Astrocyte (in vitro differentiated cells and primary cell): ENCODE measurements at regions not wholly inside any gene's neighbourhood (a gene's known extent, or its start where the extent isn't known, plus 50 kb on each side); places are given as distances from the start of the nearest gene placed in this dataset.
"Not testable (repeated sequence)": the region's sequence is repeated elsewhere in the genome, so short reads cannot be mapped to it uniquely, and the experiment has no call there.

Experiments
- DNase-seq: peaks from one replicate; pipeline ENCODE4 v3.0.0-alpha.2; 2010; ENCODE audit warnings: low read depth
- FAIRE-seq: peaks from 2 replicates; lab custom pipeline; 2011; peaks lifted over from hg19 to GRCh38; lab: Jason Lieb, UNC
- H2AFZ ChIP-seq: 2 replicates; pipeline ENCODE4 v1.6.0; 2012; ENCODE audit warnings: low read depth, low read length, inconsistent platforms
- H3K27ac ChIP-seq: 2 replicates; pipeline ENCODE4 v1.5.1; 2011; ENCODE audit warnings: low read depth, low read length, inconsistent platforms
- H3K27me3 ChIP-seq: 2 replicates; pipeline ENCODE4 v1.6.0; 2011; ENCODE audit warnings: low read length, inconsistent platforms; ENCODE audit not compliant: insufficient read depth
- H3K36me3 ChIP-seq: 2 replicates; pipeline ENCODE4 v1.5.1; 2011; ENCODE audit warnings: low read length, inconsistent platforms; ENCODE audit not compliant: insufficient read depth
- H3K4me1 ChIP-seq: 2 replicates; pipeline ENCODE4 v1.5.1; 2011; ENCODE audit warnings: low read length, inconsistent platforms; ENCODE audit not compliant: insufficient read depth
- H3K4me2 ChIP-seq: 2 replicates; pipeline ENCODE4 v1.6.0; 2012; ENCODE audit warnings: low read length, inconsistent platforms
- H3K4me3 ChIP-seq: 2 replicates; pipeline ENCODE4 v1.5.1; 2011; ENCODE audit warnings: low read depth, mild to moderate bottlenecking, low read length, inconsistent platforms; ENCODE audit not compliant: insufficient read depth
- H3K79me2 ChIP-seq: 2 replicates; pipeline ENCODE4 v1.6.0; 2012; ENCODE audit warnings: mild to moderate bottlenecking, low read length, inconsistent platforms; ENCODE audit not compliant: insufficient read depth
- H3K9ac ChIP-seq: 2 replicates; pipeline ENCODE4 v1.6.0; 2012; ENCODE audit warnings: mild to moderate bottlenecking, low read length, inconsistent platforms
- H3K9me3 ChIP-seq: 2 replicates; pipeline ENCODE4 v1.5.1; 2012; ENCODE audit warnings: low read depth, mild to moderate bottlenecking, low read length, inconsistent platforms; ENCODE audit not compliant: insufficient read depth
- H4K20me1 ChIP-seq: 2 replicates; pipeline ENCODE4 v1.6.0; 2012; ENCODE audit warnings: low read length, inconsistent platforms; ENCODE audit not compliant: insufficient read depth
- H3K27ac Mint-ChIP-seq: one replicate; pipeline ENCODE4 v1.8.0; 2021; ENCODE audit warnings: mild to moderate bottlenecking, mixed read lengths; ENCODE audit not compliant: unreplicated experiment
- H3K27me3 Mint-ChIP-seq: one replicate; pipeline ENCODE4 v1.8.0; 2021; ENCODE audit warnings: low read depth, mixed read lengths; ENCODE audit not compliant: unreplicated experiment
- H3K36me3 Mint-ChIP-seq: one replicate; pipeline ENCODE4 v1.8.0; 2021; ENCODE audit warnings: low read depth, mixed read lengths; ENCODE audit not compliant: unreplicated experiment
- H3K4me1 Mint-ChIP-seq: one replicate; pipeline ENCODE4 v1.8.0; 2021; ENCODE audit warnings: low read depth, mixed read lengths; ENCODE audit not compliant: unreplicated experiment
- H3K4me3 Mint-ChIP-seq: one replicate; pipeline ENCODE4 v1.8.0; 2021; ENCODE audit warnings: mild to moderate bottlenecking, moderate library complexity, mixed read lengths; ENCODE audit not compliant: unreplicated experiment
- H3K9me3 Mint-ChIP-seq: one replicate; pipeline ENCODE4 v1.8.0; 2021; ENCODE audit warnings: mild to moderate bottlenecking, mixed read lengths; ENCODE audit not compliant: unreplicated experiment
- EZH2 ChIP-seq: IDR thresholded peaks from 2 replicates; pipeline ENCODE4 v1.6.1; 2012; ENCODE audit warnings: mild to moderate bottlenecking, low read length, inconsistent platforms; ENCODE audit not compliant: insufficient read depth
- TF ChIP-seq, protein P1 (sequence below): IDR thresholded peaks from 2 replicates; pipeline ENCODE4 v1.5.1; 2011; ENCODE audit warnings: low read depth, mild to moderate bottlenecking, inconsistent platforms, low read length, moderate library complexity; ENCODE audit not compliant: insufficient read depth

DNA sequence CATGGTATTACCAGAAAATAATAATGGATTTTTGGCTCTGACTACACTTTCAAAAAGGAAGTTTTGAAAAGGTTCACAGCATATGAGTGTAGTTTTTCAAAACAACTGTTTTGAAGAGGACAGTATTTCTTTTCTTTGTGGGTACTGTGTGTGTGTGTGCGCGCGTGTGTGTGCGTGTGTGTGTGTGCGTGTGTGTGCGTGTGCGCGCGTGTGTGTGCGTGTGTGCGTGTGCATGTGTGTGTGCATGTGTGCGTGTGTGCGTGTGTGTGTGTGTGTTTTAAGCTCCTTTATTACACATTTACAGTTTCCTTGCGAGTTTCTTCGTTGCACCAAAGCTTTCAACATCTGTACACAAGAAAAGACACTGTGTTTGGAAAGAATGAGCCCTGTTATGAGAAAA is 755.4 kb downstream of the SH3BGRL start:
- Mint-ChIP-seq H3K36me3 (no peaks in the 10 kb centered on the region), H3K4me1 (no peaks in the 10 kb centered on the region), H3K9me3 (no peaks in the 10 kb centered on the region), H3K4me3 (no peak overlapping the region), H3K27me3 (no peaks in the 10 kb centered on the region), H3K27ac (no peak overlapping the region)
- Histone ChIP-seq H3K4me3 (no peak overlapping the region), H4K20me1 (no peaks in the 10 kb centered on the region), H3K36me3 (no peaks in the 10 kb centered on the region), H3K9ac (no peak overlapping the region), H3K4me2 (no peak overlapping the region), H3K27me3 (no peaks in the 10 kb centered on the region), H3K9me3 (no peaks in the 10 kb centered on the region), H3K4me1 (no peaks in the 10 kb centered on the region), H2AFZ (no peak overlapping the region), H3K27ac (no peak overlapping the region), H3K79me2 (no peaks in the 10 kb centered on the region)
- peak; percentile 89 for FAIRE-seq
- no peak for DNase-seq
- TF ChIP-seq, protein P1, sequence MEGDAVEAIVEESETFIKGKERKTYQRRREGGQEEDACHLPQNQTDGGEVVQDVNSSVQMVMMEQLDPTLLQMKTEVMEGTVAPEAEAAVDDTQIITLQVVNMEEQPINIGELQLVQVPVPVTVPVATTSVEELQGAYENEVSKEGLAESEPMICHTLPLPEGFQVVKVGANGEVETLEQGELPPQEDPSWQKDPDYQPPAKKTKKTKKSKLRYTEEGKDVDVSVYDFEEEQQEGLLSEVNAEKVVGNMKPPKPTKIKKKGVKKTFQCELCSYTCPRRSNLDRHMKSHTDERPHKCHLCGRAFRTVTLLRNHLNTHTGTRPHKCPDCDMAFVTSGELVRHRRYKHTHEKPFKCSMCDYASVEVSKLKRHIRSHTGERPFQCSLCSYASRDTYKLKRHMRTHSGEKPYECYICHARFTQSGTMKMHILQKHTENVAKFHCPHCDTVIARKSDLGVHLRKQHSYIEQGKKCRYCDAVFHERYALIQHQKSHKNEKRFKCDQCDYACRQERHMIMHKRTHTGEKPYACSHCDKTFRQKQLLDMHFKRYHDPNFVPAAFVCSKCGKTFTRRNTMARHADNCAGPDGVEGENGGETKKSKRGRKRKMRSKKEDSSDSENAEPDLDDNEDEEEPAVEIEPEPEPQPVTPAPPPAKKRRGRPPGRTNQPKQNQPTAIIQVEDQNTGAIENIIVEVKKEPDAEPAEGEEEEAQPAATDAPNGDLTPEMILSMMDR = no peak
- no peak for TF ChIP-seq EZH2

GRCh38 chrX:81957900-81958545 is 756.1 kb downstream of the SH3BGRL start:
- Histone ChIP-seq H3K36me3 (no peaks in the 10 kb centered on the region), H3K4me3 (no peak overlapping the region), H3K79me2 (no peaks in the 10 kb centered on the region), H3K4me2 (no peak overlapping the region), H2AFZ (no peak overlapping the region), H3K27ac (no peak overlapping the region), H3K4me1 (no peaks in the 10 kb centered on the region), H3K9me3 (no peaks in the 10 kb centered on the region), H3K27me3 (no peaks in the 10 kb centered on the region), H4K20me1 (no peaks in the 10 kb centered on the region), H3K9ac (no peak overlapping the region)
- Mint-ChIP-seq H3K27ac (no peak overlapping the region), H3K36me3 (no peaks in the 10 kb centered on the region), H3K9me3 (no peaks in the 10 kb centered on the region), H3K27me3 (no peaks in the 10 kb centered on the region), H3K4me3 (no peak overlapping the region), H3K4me1 (no peaks in the 10 kb centered on the region)
- FAIRE-seq (peak; percentile 91), DNase-seq (no peak)
- no peak for TF ChIP-seq EZH2
- TF ChIP-seq, protein P1 = no peak

GRCh38 chrX:81959964-81960363 is 758.1 kb downstream of the SH3BGRL start:
- H3K9me3 Mint-ChIP-seq = no peaks in the 10 kb centered on the region
- H2AFZ ChIP-seq = no peak overlapping the region
- FAIRE-seq (no peak), DNase-seq (no peak)
- no peak overlapping the region for H3K27ac ChIP-seq
- no peaks in the 10 kb centered on the region for H3K79me2 ChIP-seq
- no peak overlapping the region for H3K9ac ChIP-seq
- H3K36me3 Mint-ChIP-seq = no peaks in the 10 kb centered on the region
- no peak overlapping the region for H3K4me3 Mint-ChIP-seq
- no peaks in the 10 kb centered on the region for H3K4me1 ChIP-seq
- no peaks in the 10 kb centered on the region for H3K27me3 Mint-ChIP-seq
- H3K36me3 ChIP-seq = no peaks in the 10 kb centered on the region
- no peak overlapping the region for H3K4me2 ChIP-seq
- no peaks in the 10 kb centered on the region for H3K27me3 ChIP-seq
- H3K4me3 ChIP-seq = no peak overlapping the region
- H4K20me1 ChIP-seq = no peaks in the 10 kb centered on the region
- H3K4me1 Mint-ChIP-seq = no peaks in the 10 kb centered on the region
- TF ChIP-seq, protein P1 = no peak
- TF ChIP-seq EZH2 = no peak
- H3K27ac Mint-ChIP-seq = no peak overlapping the region
- no peaks in the 10 kb centered on the region for H3K9me3 ChIP-seq

- H3K4me2 ChIP-seq, H3K27me3 ChIP-seq, H3K4me3 Mint-ChIP-seq, H3K9ac ChIP-seq, H4K20me1 ChIP-seq, H3K4me1 ChIP-seq, H2AFZ ChIP-seq, DNase-seq, H3K9me3 ChIP-seq, H3K9me3 Mint-ChIP-seq, H3K27me3 Mint-ChIP-seq, H3K27ac ChIP-seq, H3K79me2 ChIP-seq, H3K36me3 Mint-ChIP-seq, FAIRE-seq, H3K4me3 ChIP-seq, H3K4me1 Mint-ChIP-seq, H3K27ac Mint-ChIP-seq, H3K36me3 ChIP-seq: not testable (repeated sequence)
These were observed 772.5 kb downstream of the SH3BGRL start for GRCh38 chrX:81974413-81974812.
